ENCODE measurements at regions not wholly inside any gene's neighbourhood (a gene's known extent, or its start where the extent isn't known, plus 50 kb on each side); places are given as distances from the start of the nearest gene placed in this dataset.

DNA sequence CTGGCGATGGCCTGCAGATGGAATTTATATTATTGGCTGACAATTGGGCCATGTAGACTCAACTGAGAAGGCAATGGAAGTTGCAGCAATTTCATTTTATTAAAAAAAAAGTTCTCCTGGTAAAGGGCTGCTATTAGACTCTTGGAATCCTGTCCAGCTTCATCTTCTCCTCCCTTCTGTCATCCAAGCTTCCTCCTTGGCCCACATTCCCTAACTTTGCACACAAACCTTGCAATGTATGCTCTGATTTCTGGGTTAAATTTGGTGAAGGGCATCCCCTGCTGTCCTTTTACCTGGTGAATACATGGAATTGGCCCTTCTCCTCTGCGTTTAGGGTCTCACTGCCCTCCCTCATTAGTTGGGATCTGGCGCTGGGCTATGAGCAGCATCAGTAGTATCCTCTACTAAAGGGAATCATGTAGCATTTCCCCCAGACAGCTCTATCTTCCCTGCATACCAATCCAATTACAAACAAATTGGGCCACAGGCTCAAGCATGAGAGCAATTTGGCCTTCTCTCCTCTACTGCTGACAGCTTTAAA lies 336.9 kb downstream of the BMP4 start:
- TF ChIP-seq SP1 (IDR thresholded peaks at IDR 0.05) (no peak), TARDBP (IDR thresholded peaks at IDR 0.05) (no peak), BHLHE40 (IDR thresholded peaks at IDR 0.05; ENCODE audit: borderline replicate concordance) (no peak), CTBP1 (IDR thresholded peaks at IDR 0.05; ENCODE audit: borderline replicate concordance) (no peak), ARNT (IDR thresholded peaks at IDR 0.05) (no peak), FOXM1 (IDR thresholded peaks at IDR 0.05; ENCODE audit: borderline replicate concordance) (no peak), HDGF (IDR thresholded peaks at IDR 0.05; ENCODE audit: borderline replicate concordance) (no peak), SUZ12 (IDR thresholded peaks at IDR 0.05) (no peak), FOXA1 (IDR thresholded peaks at IDR 0.05) (no peak), ZNF384 (IDR thresholded peaks at IDR 0.05) (no peak)
- TF ChIP-seq, protein P1, sequence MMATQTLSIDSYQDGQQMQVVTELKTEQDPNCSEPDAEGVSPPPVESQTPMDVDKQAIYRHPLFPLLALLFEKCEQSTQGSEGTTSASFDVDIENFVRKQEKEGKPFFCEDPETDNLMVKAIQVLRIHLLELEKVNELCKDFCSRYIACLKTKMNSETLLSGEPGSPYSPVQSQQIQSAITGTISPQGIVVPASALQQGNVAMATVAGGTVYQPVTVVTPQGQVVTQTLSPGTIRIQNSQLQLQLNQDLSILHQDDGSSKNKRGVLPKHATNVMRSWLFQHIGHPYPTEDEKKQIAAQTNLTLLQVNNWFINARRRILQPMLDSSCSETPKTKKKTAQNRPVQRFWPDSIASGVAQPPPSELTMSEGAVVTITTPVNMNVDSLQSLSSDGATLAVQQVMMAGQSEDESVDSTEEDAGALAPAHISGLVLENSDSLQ (IDR thresholded peaks at IDR 0.05): no peak

Measured in HEK293T (cell line).